Activated CD8-positive, alpha-beta T cell treated with anti-CD3 and anti-CD28 coated beads for 36 hours (primary cell): ENCODE measurements at regions not wholly inside any gene's neighbourhood (a gene's known extent, or its start where the extent isn't known, plus 50 kb on each side); places are given as distances from the start of the nearest gene placed in this dataset.

Experiments
- ATAC-seq: fragments of 200-7000 bp; cut with Tn5 transposase; one replicate; pipeline ENCODE4 v1.10.0; 2021; ENCODE audit warnings: mild to moderate bottlenecking, moderate library complexity
- CTCF ChIA-PET: fragments of 350-600 bp; sonication (Branson Sonifier 250); formaldehyde crosslinking; loops from one replicate; lab custom pipeline; 2021; ENCODE audit warnings: antibody characterized with exemption; lab: Charles Lee
- POLR2A ChIA-PET: fragments of 350-600 bp; sonication (Branson Sonifier 250); formaldehyde crosslinking; loops from one replicate; lab custom pipeline; 2021; ENCODE audit warnings: antibody characterized with exemption; lab: Charles Lee
- DNase-seq: peaks from one replicate; pipeline ENCODE4 v3.0.0-alpha.2; 2020
- H3K27ac Mint-ChIP-seq: one replicate; pipeline ENCODE4 v1.8.0; 2021; ENCODE audit warnings: mild to moderate bottlenecking, mixed read lengths
- H3K27me3 Mint-ChIP-seq: one replicate; pipeline ENCODE4 v1.8.0; 2021; ENCODE audit warnings: mixed read lengths
- H3K36me3 Mint-ChIP-seq: one replicate; pipeline ENCODE4 v1.8.0; 2021; ENCODE audit warnings: low read depth, mixed read lengths
- H3K4me1 Mint-ChIP-seq: one replicate; pipeline ENCODE4 v1.8.0; 2021; ENCODE audit warnings: low read depth, mixed read lengths
- H3K4me3 Mint-ChIP-seq: one replicate; pipeline ENCODE4 v1.8.0; 2021; ENCODE audit warnings: mild to moderate bottlenecking, moderate library complexity, mixed read lengths
- H3K9me3 Mint-ChIP-seq: one replicate; pipeline ENCODE4 v1.8.0; 2021; ENCODE audit warnings: mixed read lengths
- intact Hi-C: fragments of 100-400 bp; cut with micrococcal nuclease; formaldehyde crosslinking; loops from one replicate; pipeline ENCODE4 v1.10.0; 2022
- TF ChIP-seq, protein P1 (sequence below): fragments of 200-600 bp; IDR thresholded peaks from one replicate; pipeline ENCODE4 v1.8.0; 2022; ENCODE audit warnings: antibody characterized with exemption, mild to moderate bottlenecking

DNA sequence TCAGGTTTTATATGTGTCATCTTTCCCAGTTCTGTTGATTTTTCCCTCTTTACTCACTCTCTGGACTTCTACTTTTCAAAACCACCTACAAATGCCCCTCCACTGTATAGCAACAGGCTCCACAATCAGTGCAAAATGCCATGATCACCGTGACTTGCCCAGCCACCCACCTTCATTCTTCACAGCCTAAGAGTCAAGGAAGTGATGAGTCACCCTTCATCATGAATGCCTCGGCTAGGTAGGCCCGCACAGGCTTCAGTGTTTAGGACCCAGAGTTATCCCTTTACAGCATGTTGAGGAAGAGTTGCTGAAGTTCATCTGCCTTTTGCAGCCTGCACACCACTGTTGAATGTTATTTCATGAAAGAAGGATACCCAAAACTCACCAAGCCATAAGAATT lies 158.6 kb downstream of the PMP22 start:
- ChIA-PET CTCF (no interaction called here), POLR2A (no interaction called here)
- DNase-seq: peak; percentile 1
- ATAC-seq: no peak
- H3K4me3 Mint-ChIP-seq: no peak overlapping the region
- H3K36me3 Mint-ChIP-seq: no peaks in the 10 kb centered on the region
- intact Hi-C loops: no loop called here
- TF ChIP-seq, protein P1, sequence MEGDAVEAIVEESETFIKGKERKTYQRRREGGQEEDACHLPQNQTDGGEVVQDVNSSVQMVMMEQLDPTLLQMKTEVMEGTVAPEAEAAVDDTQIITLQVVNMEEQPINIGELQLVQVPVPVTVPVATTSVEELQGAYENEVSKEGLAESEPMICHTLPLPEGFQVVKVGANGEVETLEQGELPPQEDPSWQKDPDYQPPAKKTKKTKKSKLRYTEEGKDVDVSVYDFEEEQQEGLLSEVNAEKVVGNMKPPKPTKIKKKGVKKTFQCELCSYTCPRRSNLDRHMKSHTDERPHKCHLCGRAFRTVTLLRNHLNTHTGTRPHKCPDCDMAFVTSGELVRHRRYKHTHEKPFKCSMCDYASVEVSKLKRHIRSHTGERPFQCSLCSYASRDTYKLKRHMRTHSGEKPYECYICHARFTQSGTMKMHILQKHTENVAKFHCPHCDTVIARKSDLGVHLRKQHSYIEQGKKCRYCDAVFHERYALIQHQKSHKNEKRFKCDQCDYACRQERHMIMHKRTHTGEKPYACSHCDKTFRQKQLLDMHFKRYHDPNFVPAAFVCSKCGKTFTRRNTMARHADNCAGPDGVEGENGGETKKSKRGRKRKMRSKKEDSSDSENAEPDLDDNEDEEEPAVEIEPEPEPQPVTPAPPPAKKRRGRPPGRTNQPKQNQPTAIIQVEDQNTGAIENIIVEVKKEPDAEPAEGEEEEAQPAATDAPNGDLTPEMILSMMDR: no peak
- H3K4me1 Mint-ChIP-seq: peaks cover 1% of the 10 kb centered on the region
- H3K27ac Mint-ChIP-seq: no peak overlapping the region
- no peaks in the 10 kb centered on the region for H3K9me3 Mint-ChIP-seq
- H3K27me3 Mint-ChIP-seq: peaks cover 7% of the 10 kb centered on the region

DNA sequence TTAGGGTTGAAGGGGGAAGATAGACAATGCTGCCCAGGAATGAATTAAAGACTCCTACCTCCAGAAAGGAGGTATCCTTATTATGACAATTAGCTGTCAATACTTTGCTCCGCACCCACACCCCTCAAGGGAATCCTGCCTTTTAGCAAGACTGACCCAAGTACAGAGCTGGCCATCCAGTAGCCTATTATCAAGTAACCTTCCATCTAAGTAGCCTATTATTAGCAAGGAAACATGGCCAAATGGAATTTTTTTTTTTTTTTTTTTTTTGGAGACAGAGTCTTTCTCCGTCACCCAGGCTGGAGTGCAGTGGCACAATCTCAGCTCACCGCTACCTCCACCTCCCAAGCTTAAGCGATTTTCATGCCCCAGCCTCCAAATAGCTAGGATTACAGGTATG lies 161.3 kb downstream of the PMP22 start:
- no peaks in the 10 kb centered on the region for H3K36me3 Mint-ChIP-seq
- no peaks in the 10 kb centered on the region for H3K9me3 Mint-ChIP-seq
- TF ChIP-seq, protein P1: no peak
- H3K4me3 Mint-ChIP-seq: no peak overlapping the region
- no peak overlapping the region for H3K27ac Mint-ChIP-seq
- intact Hi-C loops: no loop called here
- ChIA-PET POLR2A (no interaction called here), CTCF (no interaction called here)
- peaks cover 7% of the 10 kb centered on the region for H3K27me3 Mint-ChIP-seq
- DNase-seq (no peak), ATAC-seq (no peak)
- H3K4me1 Mint-ChIP-seq: peaks cover 1% of the 10 kb centered on the region

DNA sequence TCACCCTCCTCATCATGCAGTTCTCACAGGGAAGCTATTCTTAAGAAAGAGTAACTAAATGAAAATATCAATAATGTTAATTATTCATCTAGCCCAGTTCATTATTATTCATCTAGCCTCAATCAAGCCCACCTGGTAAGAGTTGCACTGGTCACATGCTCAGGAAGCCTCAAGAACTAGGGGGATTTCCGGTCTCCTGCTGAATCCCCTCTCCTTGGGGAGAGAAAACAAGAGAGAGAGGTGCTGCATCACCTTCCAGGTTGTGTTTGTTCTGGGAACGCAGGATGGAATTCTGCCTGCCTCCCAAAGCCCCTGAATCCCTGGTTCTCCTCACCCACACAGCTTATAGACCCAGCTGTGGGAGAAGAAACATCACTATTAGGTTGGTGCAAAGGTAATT lies 164.0 kb downstream of the PMP22 start:
- H3K27me3 Mint-ChIP-seq: peaks cover 7% of the 10 kb centered on the region
- H3K27ac Mint-ChIP-seq: no peak overlapping the region
- ChIA-PET CTCF (no interaction called here), POLR2A (no interaction called here)
- no peak for ATAC-seq
- intact Hi-C loops: no loop called here
- no peaks in the 10 kb centered on the region for H3K36me3 Mint-ChIP-seq
- TF ChIP-seq, protein P1: no peak
- no peak for DNase-seq
- H3K4me3 Mint-ChIP-seq: no peak overlapping the region
- no peaks in the 10 kb centered on the region for H3K4me1 Mint-ChIP-seq
- no peaks in the 10 kb centered on the region for H3K9me3 Mint-ChIP-seq

DNA sequence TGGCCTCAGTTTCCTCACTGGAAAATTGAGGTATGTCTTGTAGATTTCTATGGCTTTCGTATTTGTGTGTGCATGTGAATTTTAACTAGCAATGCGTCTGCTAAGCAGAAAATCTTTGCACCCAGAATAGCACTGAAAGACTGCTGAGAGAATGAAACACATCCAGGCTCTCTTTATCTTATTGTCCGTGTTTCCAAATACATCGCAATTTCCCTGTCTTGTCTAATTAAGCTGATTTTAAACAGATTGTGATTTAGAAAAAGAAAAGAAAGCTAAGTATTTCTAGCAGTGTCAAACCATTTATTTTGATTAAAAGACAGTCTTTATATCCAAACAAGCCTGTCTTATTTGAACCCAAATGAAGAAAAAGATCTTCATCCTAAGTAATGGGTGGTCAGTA lies 168.6 kb downstream of the PMP22 start:
- H3K27ac Mint-ChIP-seq: no peak overlapping the region
- intact Hi-C loops: no loop called here
- ChIA-PET POLR2A (no interaction called here), CTCF (no interaction called here)
- TF ChIP-seq, protein P1: no peak
- no peaks in the 10 kb centered on the region for H3K4me1 Mint-ChIP-seq
- DNase-seq (no peak), ATAC-seq (no peak)
- no peaks in the 10 kb centered on the region for H3K9me3 Mint-ChIP-seq
- no peak overlapping the region for H3K4me3 Mint-ChIP-seq
- peaks cover 4% of the 10 kb centered on the region for H3K27me3 Mint-ChIP-seq
- H3K36me3 Mint-ChIP-seq: no peaks in the 10 kb centered on the region

DNA sequence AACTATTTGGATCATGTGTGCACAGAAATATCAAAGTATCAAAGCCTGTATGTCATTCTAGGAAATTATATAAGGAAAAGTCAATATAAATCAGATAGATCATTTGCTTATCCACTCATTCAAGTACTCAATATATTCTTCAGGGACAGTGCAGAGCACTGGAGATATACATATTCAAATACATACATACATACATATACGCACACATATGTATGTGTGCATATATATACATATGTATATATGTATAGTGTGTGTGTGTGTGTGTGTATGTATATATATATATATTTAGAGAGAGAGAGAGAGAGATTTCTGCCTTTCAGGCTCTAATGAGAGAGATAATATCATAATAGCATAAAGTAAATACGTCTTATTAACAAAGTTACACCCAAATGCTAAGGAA lies 169.2 kb downstream of the PMP22 start:
- ATAC-seq: no peak
- no peaks in the 10 kb centered on the region for H3K36me3 Mint-ChIP-seq
- TF ChIP-seq, protein P1: no peak
- H3K27ac Mint-ChIP-seq: no peak overlapping the region
- DNase-seq: no peak
- no peak overlapping the region for H3K4me3 Mint-ChIP-seq
- peaks cover 4% of the 10 kb centered on the region for H3K27me3 Mint-ChIP-seq
- ChIA-PET CTCF (no interaction called here), POLR2A (no interaction called here)
- H3K4me1 Mint-ChIP-seq: no peaks in the 10 kb centered on the region
- intact Hi-C loops: no loop called here
- H3K9me3 Mint-ChIP-seq: no peaks in the 10 kb centered on the region
